Stimulated activated CD8-positive, alpha-beta memory T cell treated with anti-CD3 and anti-CD28 coated beads, Interleukin-12 subunit alpha, Interleukin-12 subunit beta, amount 100 ng/mL, for 1 hour (primary cell): ENCODE measurements at regions not wholly inside any gene's neighbourhood (a gene's known extent, or its start where the extent isn't known, plus 50 kb on each side); places are given as distances from the start of the nearest gene placed in this dataset.
"Not testable (repeated sequence)": the region's sequence is repeated elsewhere in the genome, so short reads cannot be mapped to it uniquely, and the experiment has no call there.

Experiments
- DNase-seq: peaks from one replicate; pipeline ENCODE4 v3.0.0-alpha.2; 2020; ENCODE audit warnings: low read depth

GRCh38 chr13:99075268-99076191 lies 97.7 kb upstream of the DOCK9 start:
- no peak for DNase-seq

- no peak for DNase-seq
Observed at GRCh38 chr13:99078017-99078771, 100.3 kb upstream of the DOCK9 start.

GRCh38 chr13:99080131-99080530 lies 102.3 kb upstream of the DOCK9 start:
- DNase-seq, result no peak

- DNase-seq, result no peak
Observed at GRCh38 chr13:99083981-99084380, 106.1 kb upstream of the DOCK9 start.

- DNase-seq, result no peak
Observed at GRCh38 chr13:99085139-99085807, 107.4 kb upstream of the DOCK9 start.

- DNase-seq, result no peak
Observed at GRCh38 chr13:99085808-99086266, 108.0 kb upstream of the DOCK9 start.

GRCh38 chr13:99086267-99087097 lies 108.6 kb upstream of the DOCK9 start:
- peak; percentile 54 for DNase-seq

- DNase-seq, result peak; percentile 89
Observed at GRCh38 chr13:99087098-99087953, 109.5 kb upstream of the DOCK9 start.

GRCh38 chr13:99087954-99088491 lies 110.2 kb upstream of the DOCK9 start:
- no peak for DNase-seq

GRCh38 chr13:99093997-99094396 lies 106.7 kb upstream of the UBAC2 start:
- no peak for DNase-seq

GRCh38 chr13:99101831-99102230 lies 98.8 kb upstream of the UBAC2 start:
- DNase-seq, result not testable (repeated sequence)

- no peak for DNase-seq
Observed at GRCh38 chr13:99103536-99103935, 97.1 kb upstream of the UBAC2 start.

GRCh38 chr13:99104396-99104795 lies 96.3 kb upstream of the UBAC2 start:
- DNase-seq, result no peak

- DNase-seq, result no peak
Observed at GRCh38 chr13:99105160-99105559, 95.5 kb upstream of the UBAC2 start.

GRCh38 chr13:99113351-99113750 lies 87.3 kb upstream of the UBAC2 start:
- DNase-seq, result no peak

GRCh38 chr13:99118179-99118578 lies 82.5 kb upstream of the UBAC2 start:
- DNase-seq, result no peak

- DNase-seq, result no peak
Observed at GRCh38 chr13:99119656-99120055, 81.0 kb upstream of the UBAC2 start.

- DNase-seq, result no peak
Observed at GRCh38 chr13:99120751-99121150, 79.9 kb upstream of the UBAC2 start.

GRCh38 chr13:99122171-99122570 lies 78.5 kb upstream of the UBAC2 start:
- DNase-seq, result no peak
